GM23338 (cell line): ENCODE measurements at regions not wholly inside any gene's neighbourhood (a gene's known extent, or its start where the extent isn't known, plus 50 kb on each side); places are given as distances from the start of the nearest gene placed in this dataset.

Experiments
- ATAC-seq: fragments of 200-7000 bp; cut with Tn5 transposase; 3 replicates; pipeline ENCODE4 v1.9.1; 2020
- DNase-seq: peaks from one replicate; pipeline ENCODE4 v3.0.0-alpha.2; 2015; ENCODE audit warnings: low spot score
- H2AFZ ChIP-seq: fragments of 200-600 bp; sonication (generic); 2 replicates; pipeline ENCODE4 v1.8.0; 2016; ENCODE audit warnings: antibody characterized with exemption, mild to moderate bottlenecking, moderate library complexity
- H3F3A ChIP-seq: fragments of 200-600 bp; sonication (generic); replicated peaks from 2 replicates; pipeline ENCODE4 v1.8.0; 2017; ENCODE audit warnings: antibody characterized with exemption, mixed run types, low read depth
- H3K27ac ChIP-seq: fragments of 200-600 bp; sonication (generic); 2 replicates; pipeline ENCODE4 v1.6.1; 2016; ENCODE audit warnings: low read depth
- H3K27me3 ChIP-seq: fragments of 200-600 bp; sonication (generic); 2 replicates; pipeline ENCODE4 v1.8.0; 2016; ENCODE audit warnings: mild to moderate bottlenecking, mixed run types, moderate library complexity; ENCODE audit not compliant: insufficient read depth
- H3K36me3 ChIP-seq: fragments of 200-600 bp; sonication (generic); 2 replicates; pipeline ENCODE4 v1.8.0; 2016; ENCODE audit warnings: mild to moderate bottlenecking; ENCODE audit not compliant: insufficient read depth
- H3K4me1 ChIP-seq: fragments of 200-600 bp; sonication (generic); 2 replicates; pipeline ENCODE4 v1.8.0; 2016; ENCODE audit warnings: mild to moderate bottlenecking, moderate library complexity; ENCODE audit not compliant: insufficient read depth
- H3K4me2 ChIP-seq: fragments of 200-600 bp; sonication (generic); 2 replicates; pipeline ENCODE4 v1.7.1; 2017; ENCODE audit warnings: mixed run types
- H3K4me3 ChIP-seq: fragments of 200-600 bp; sonication (generic); 2 replicates; pipeline ENCODE4 v1.6.1; 2016; ENCODE audit warnings: mixed run types
- H3K79me2 ChIP-seq: fragments of 200-600 bp; sonication (generic); replicated peaks from 2 replicates; pipeline ENCODE4 v1.8.0; 2017; ENCODE audit warnings: mild to moderate bottlenecking; ENCODE audit not compliant: insufficient read depth
- H3K9me2 ChIP-seq: fragments of 200-600 bp; sonication (generic); 2 replicates; pipeline ENCODE4 v1.8.0; 2017; ENCODE audit not compliant: insufficient read depth
- H4K20me1 ChIP-seq: fragments of 200-600 bp; sonication (generic); replicated peaks from 2 replicates; pipeline ENCODE4 v1.8.0; 2017; ENCODE audit warnings: mild to moderate bottlenecking; ENCODE audit not compliant: insufficient read depth
- H3K27ac Mint-ChIP-seq: 2 replicates; pipeline ENCODE4 v1.8.0; 2020; ENCODE audit warnings: inconsistent platforms, mild to moderate bottlenecking, moderate library complexity, mixed read lengths
- H3K27me3 Mint-ChIP-seq: 3 replicates; pipeline ENCODE4 v1.8.0; 2022; ENCODE audit warnings: low read depth, mild to moderate bottlenecking, moderate library complexity, mixed read lengths, inconsistent platforms; ENCODE audit not compliant: insufficient read depth, poor library complexity
- H3K36me3 Mint-ChIP-seq: 3 replicates; pipeline ENCODE4 v1.8.0; 2021; ENCODE audit warnings: low read depth, mild to moderate bottlenecking, inconsistent platforms, moderate library complexity, mixed read lengths
- H3K4me1 Mint-ChIP-seq: 3 replicates; pipeline ENCODE4 v1.8.0; 2020; ENCODE audit warnings: mild to moderate bottlenecking, inconsistent platforms, mixed read lengths
- H3K4me3 Mint-ChIP-seq: 3 replicates; pipeline ENCODE4 v1.8.0; 2021; ENCODE audit warnings: moderate library complexity, mild to moderate bottlenecking, inconsistent platforms, mixed read lengths
- H3K9me3 Mint-ChIP-seq: 3 replicates; pipeline ENCODE4 v1.8.0; 2020; ENCODE audit warnings: moderate library complexity, mild to moderate bottlenecking, inconsistent platforms, mixed read lengths
- CREB1 ChIP-seq: fragments of 250-450 bp; sonication (Bioruptor Pico); IDR thresholded peaks from 2 replicates; pipeline ENCODE4 v1.5.0; 2020; ENCODE audit warnings: low read depth, mild to moderate bottlenecking, moderate library complexity
- JUNB ChIP-seq: IDR thresholded peaks from one replicate; pipeline ENCODE4 v1.6.1; 2016; ENCODE audit warnings: antibody characterized with exemption; ENCODE audit not compliant: unreplicated experiment
- NANOG ChIP-seq: IDR thresholded peaks from 2 replicates; pipeline ENCODE4 v1.6.1; 2016; ENCODE audit warnings: antibody characterized with exemption, borderline replicate concordance
- POLR2AphosphoS5 ChIP-seq: IDR thresholded peaks from 2 replicates; pipeline ENCODE4 v1.6.1; 2016; ENCODE audit warnings: antibody characterized with exemption, low read depth
- STAT1 ChIP-seq: IDR thresholded peaks from one replicate; pipeline ENCODE4 v1.6.1; 2016; ENCODE audit warnings: antibody characterized with exemption; ENCODE audit not compliant: unreplicated experiment
- ZNF114 ChIP-seq: fragments of 250-450 bp; sonication (Bioruptor Pico); IDR thresholded peaks from 2 replicates; pipeline ENCODE4 v1.5.0; 2020; ENCODE audit warnings: mild to moderate bottlenecking, moderate library complexity
- ZNF331 ChIP-seq: fragments of 250-450 bp; sonication (Bioruptor Pico); IDR thresholded peaks from 2 replicates; pipeline ENCODE4 v1.5.0; 2020; ENCODE audit warnings: low read depth, mild to moderate bottlenecking, moderate library complexity
- ZNF462 ChIP-seq: fragments of 250-450 bp; sonication (Bioruptor Pico); IDR thresholded peaks from 2 replicates; pipeline ENCODE4 v1.5.0; 2020; ENCODE audit warnings: mild to moderate bottlenecking, moderate library complexity
- TF ChIP-seq, protein P1 (sequence below): IDR thresholded peaks from 2 replicates; pipeline ENCODE4 v1.6.1; 2016; ENCODE audit warnings: antibody characterized with exemption
- TF ChIP-seq, protein P2 (sequence below): IDR thresholded peaks from one replicate; pipeline ENCODE4 v1.6.1; 2018; ENCODE audit warnings: antibody characterized with exemption; ENCODE audit not compliant: unreplicated experiment

- Histone ChIP-seq H3F3A (no peaks in the 10 kb centered on the region), H4K20me1 (no peaks in the 10 kb centered on the region), H3K4me1 (no peaks in the 10 kb centered on the region), H3K36me3 (no peaks in the 10 kb centered on the region), H3K4me3 (no peak overlapping the region), H3K4me2 (no peak overlapping the region), H3K9me2 (0 out of 2 replicates have a peak, but pooled peaks cover 7% of the 10 kb centered on the region), H3K27ac (no peak overlapping the region), H3K79me2 (no peaks in the 10 kb centered on the region), H2AFZ (no peak overlapping the region; the same call in 1 of the 2 replicates), H3K27me3 (no peaks in the 10 kb centered on the region)
- TF ChIP-seq POLR2AphosphoS5, result no peak
- TF ChIP-seq CREB1 (CRISPR knock-in tag), result no peak
- TF ChIP-seq, protein P1, sequence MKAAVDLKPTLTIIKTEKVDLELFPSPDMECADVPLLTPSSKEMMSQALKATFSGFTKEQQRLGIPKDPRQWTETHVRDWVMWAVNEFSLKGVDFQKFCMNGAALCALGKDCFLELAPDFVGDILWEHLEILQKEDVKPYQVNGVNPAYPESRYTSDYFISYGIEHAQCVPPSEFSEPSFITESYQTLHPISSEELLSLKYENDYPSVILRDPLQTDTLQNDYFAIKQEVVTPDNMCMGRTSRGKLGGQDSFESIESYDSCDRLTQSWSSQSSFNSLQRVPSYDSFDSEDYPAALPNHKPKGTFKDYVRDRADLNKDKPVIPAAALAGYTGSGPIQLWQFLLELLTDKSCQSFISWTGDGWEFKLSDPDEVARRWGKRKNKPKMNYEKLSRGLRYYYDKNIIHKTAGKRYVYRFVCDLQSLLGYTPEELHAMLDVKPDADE, result no peak
- H3K27me3 Mint-ChIP-seq, result no peaks in the 10 kb centered on the region
- DNase-seq, result no peak
- H3K36me3 Mint-ChIP-seq, result no peaks in the 10 kb centered on the region
- ATAC-seq, result no peak
- H3K4me1 Mint-ChIP-seq, result no peaks in the 10 kb centered on the region
- no peaks in the 10 kb centered on the region for H3K9me3 Mint-ChIP-seq
- no peak overlapping the region for H3K4me3 Mint-ChIP-seq
- H3K27ac Mint-ChIP-seq, result no peak overlapping the region
Observed at GRCh38 chr6:146868671-146869209, 270.0 kb downstream of the ADGB start.

DNA sequence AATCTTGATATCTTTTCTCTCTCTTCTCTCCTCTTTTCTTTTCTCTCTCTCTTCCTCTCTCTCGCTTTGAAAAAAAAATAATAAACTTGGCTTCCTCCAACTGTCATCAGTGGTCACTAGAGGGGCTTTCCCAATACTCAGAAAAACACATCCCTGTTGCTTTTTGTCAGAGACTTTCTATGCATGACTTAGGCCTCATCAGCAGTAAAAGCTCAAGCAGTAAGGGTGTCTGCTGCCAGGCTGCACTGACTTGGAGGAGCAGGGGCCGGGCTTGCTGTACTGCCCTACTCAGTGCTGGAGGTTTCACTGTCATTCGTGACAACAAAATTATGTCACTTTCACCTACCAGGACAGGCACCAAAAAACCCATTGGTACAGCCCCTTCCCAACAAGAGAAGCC lies 272.0 kb downstream of the ADGB start:
- ATAC-seq, result no peak
- Histone ChIP-seq H3K4me2 (no peak overlapping the region), H3K4me1 (no peaks in the 10 kb centered on the region), H3K27me3 (no peaks in the 10 kb centered on the region), H4K20me1 (no peaks in the 10 kb centered on the region), H3K27ac (no peak overlapping the region), H3K79me2 (no peaks in the 10 kb centered on the region), H3K4me3 (no peak overlapping the region), H3F3A (no peaks in the 10 kb centered on the region), H3K36me3 (no peaks in the 10 kb centered on the region), H3K9me2 (0 out of 2 replicates have a peak, but pooled peaks cover 7% of the 10 kb centered on the region), H2AFZ (no peak overlapping the region)
- H3K4me3 Mint-ChIP-seq, result no peak overlapping the region
- H3K27ac Mint-ChIP-seq, result no peak overlapping the region
- no peaks in the 10 kb centered on the region for H3K27me3 Mint-ChIP-seq
- no peak for DNase-seq
- no peaks in the 10 kb centered on the region for H3K36me3 Mint-ChIP-seq
- no peaks in the 10 kb centered on the region for H3K9me3 Mint-ChIP-seq
- no peaks in the 10 kb centered on the region for H3K4me1 Mint-ChIP-seq
- TF ChIP-seq STAT1 (no peak), CREB1 (CRISPR knock-in tag) (no peak), JUNB (no peak), ZNF331 (CRISPR knock-in tag) (no peak), ZNF114 (CRISPR knock-in tag) (no peak), NANOG (no peak), ZNF462 (CRISPR knock-in tag) (no peak)
- TF ChIP-seq, protein P1, result no peak
- TF ChIP-seq, protein P2, sequence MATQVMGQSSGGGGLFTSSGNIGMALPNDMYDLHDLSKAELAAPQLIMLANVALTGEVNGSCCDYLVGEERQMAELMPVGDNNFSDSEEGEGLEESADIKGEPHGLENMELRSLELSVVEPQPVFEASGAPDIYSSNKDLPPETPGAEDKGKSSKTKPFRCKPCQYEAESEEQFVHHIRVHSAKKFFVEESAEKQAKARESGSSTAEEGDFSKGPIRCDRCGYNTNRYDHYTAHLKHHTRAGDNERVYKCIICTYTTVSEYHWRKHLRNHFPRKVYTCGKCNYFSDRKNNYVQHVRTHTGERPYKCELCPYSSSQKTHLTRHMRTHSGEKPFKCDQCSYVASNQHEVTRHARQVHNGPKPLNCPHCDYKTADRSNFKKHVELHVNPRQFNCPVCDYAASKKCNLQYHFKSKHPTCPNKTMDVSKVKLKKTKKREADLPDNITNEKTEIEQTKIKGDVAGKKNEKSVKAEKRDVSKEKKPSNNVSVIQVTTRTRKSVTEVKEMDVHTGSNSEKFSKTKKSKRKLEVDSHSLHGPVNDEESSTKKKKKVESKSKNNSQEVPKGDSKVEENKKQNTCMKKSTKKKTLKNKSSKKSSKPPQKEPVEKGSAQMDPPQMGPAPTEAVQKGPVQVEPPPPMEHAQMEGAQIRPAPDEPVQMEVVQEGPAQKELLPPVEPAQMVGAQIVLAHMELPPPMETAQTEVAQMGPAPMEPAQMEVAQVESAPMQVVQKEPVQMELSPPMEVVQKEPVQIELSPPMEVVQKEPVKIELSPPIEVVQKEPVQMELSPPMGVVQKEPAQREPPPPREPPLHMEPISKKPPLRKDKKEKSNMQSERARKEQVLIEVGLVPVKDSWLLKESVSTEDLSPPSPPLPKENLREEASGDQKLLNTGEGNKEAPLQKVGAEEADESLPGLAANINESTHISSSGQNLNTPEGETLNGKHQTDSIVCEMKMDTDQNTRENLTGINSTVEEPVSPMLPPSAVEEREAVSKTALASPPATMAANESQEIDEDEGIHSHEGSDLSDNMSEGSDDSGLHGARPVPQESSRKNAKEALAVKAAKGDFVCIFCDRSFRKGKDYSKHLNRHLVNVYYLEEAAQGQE, result no peak
